ENCODE measurements at regions not wholly inside any gene's neighbourhood (a gene's known extent, or its start where the extent isn't known, plus 50 kb on each side); places are given as distances from the start of the nearest gene placed in this dataset.

DNA sequence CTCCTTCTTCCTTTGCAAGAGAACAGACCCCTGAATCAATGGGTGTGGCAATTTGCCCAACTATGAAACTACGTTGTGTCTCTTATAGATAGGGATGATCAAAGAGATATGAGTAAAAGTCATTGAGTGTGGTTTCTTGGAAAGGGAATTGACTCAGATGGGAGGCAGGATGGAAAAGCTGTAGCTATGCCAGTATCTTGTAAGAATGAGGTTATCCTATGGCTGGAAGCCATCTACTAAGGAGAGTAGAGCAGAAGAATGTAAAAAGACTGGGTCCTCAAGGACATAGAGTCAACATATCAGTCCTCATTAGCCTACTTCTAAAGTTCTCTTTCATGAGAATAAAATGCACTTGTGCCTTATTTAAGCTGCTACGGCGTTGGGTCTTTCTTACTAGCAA is 78.9 kb upstream of the POU2AF2 start:
- H3F3A ChIP-seq (ENCODE audit: insufficient read depth) = no peaks in the 10 kb centered on the region
- no peaks in the 10 kb centered on the region for H4K20me1 ChIP-seq (ENCODE audit: low read depth, low read length)
- no peak overlapping the region for H3K27ac ChIP-seq (ENCODE audit: low read depth, low read length)
- H3K27me3 ChIP-seq (ENCODE audit: low read length) = no peaks in the 10 kb centered on the region
- no peak overlapping the region for H3K4me3 ChIP-seq (ENCODE audit: insufficient read depth, low read length, poor library complexity, severe bottlenecking)
- no peaks in the 10 kb centered on the region for H3K36me3 ChIP-seq (ENCODE audit: low read length)
- H3K79me2 ChIP-seq (ENCODE audit: insufficient read depth, low read length) = no peaks in the 10 kb centered on the region
- H3K9me3 ChIP-seq (ENCODE audit: insufficient read depth, low read length) = no peaks in the 10 kb centered on the region
- H3K4me2 ChIP-seq (ENCODE audit: low read depth, low read length, poor library complexity, severe bottlenecking) = no peak overlapping the region
- no peak overlapping the region for H3K9ac ChIP-seq (ENCODE audit: low read length)
- H2AFZ ChIP-seq (ENCODE audit: low read depth, low read length, severe bottlenecking) = no peak overlapping the region
- no peaks in the 10 kb centered on the region for H3K9me2 ChIP-seq (replicated peaks; ENCODE audit: insufficient read depth, low read length)
- TF ChIP-seq, protein P1, sequence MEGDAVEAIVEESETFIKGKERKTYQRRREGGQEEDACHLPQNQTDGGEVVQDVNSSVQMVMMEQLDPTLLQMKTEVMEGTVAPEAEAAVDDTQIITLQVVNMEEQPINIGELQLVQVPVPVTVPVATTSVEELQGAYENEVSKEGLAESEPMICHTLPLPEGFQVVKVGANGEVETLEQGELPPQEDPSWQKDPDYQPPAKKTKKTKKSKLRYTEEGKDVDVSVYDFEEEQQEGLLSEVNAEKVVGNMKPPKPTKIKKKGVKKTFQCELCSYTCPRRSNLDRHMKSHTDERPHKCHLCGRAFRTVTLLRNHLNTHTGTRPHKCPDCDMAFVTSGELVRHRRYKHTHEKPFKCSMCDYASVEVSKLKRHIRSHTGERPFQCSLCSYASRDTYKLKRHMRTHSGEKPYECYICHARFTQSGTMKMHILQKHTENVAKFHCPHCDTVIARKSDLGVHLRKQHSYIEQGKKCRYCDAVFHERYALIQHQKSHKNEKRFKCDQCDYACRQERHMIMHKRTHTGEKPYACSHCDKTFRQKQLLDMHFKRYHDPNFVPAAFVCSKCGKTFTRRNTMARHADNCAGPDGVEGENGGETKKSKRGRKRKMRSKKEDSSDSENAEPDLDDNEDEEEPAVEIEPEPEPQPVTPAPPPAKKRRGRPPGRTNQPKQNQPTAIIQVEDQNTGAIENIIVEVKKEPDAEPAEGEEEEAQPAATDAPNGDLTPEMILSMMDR (IDR thresholded peaks at IDR 0.05; ENCODE audit: insufficient read depth, low read length, poor library complexity, severe bottlenecking) = no peak
- no peak for TF ChIP-seq EZH2phosphoT487 (conservative IDR thresholded peaks at IDR 0.05; ENCODE audit: low read length)

DNA sequence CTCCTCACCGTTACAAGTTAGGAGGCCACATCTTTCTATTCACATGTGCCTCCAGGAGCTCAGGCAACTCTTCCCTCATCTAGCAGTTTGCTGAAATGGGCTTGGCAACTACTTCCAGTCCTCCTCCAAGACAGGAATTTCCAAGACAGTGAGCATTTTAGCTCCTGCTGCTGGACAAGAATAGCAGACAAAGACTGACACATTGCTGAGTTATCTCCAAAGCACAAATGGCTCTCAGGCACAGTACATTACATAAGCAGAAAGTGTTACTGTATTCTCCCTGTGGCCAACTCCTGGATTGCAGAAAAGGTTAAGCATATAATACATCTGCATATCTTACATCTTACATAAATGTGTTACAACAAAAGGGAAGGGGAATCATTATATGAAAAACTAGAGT is 83.2 kb upstream of the POU2AF2 start:
- H3K4me2 ChIP-seq (ENCODE audit: low read depth, low read length, poor library complexity, severe bottlenecking) = no peak overlapping the region
- no peaks in the 10 kb centered on the region for H3K27me3 ChIP-seq (ENCODE audit: low read length)
- no peak overlapping the region for H2AFZ ChIP-seq (ENCODE audit: low read depth, low read length, severe bottlenecking)

DNA sequence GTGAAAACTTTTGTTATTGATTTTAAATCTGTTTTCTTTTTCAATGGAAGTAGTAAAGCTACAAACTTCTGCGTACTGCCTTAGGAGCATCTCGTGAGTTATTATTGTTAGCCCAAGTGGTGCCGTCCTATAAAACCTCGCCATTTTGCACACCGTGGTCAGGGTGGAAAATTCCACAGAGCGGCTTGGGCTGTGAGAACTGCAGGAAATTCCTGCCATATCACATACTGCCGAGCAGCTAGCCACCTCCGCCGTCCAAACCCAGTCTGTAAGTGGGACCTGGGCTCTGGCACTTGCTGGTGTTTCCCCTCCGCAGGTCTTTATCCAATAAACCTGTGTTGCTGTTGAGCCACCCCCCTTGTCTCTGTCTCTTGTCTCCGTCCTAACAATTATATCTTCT is 88.0 kb upstream of the POU2AF2 start:
- TF ChIP-seq EZH2phosphoT487 (conservative IDR thresholded peaks at IDR 0.05; ENCODE audit: low read length) = no peak
- TF ChIP-seq, protein P1 (IDR thresholded peaks at IDR 0.05; ENCODE audit: insufficient read depth, low read length, poor library complexity, severe bottlenecking) = no peak
- no peaks in the 10 kb centered on the region for H3K36me3 ChIP-seq (ENCODE audit: low read length)
- H4K20me1 ChIP-seq (ENCODE audit: low read depth, low read length) = no peaks in the 10 kb centered on the region
- H3K4me2 ChIP-seq (ENCODE audit: low read depth, low read length, poor library complexity, severe bottlenecking) = no peak overlapping the region
- H3F3A ChIP-seq (ENCODE audit: insufficient read depth) = no peaks in the 10 kb centered on the region
- H2AFZ ChIP-seq (ENCODE audit: low read depth, low read length, severe bottlenecking) = no peak overlapping the region
- no peaks in the 10 kb centered on the region for H3K9me3 ChIP-seq (ENCODE audit: insufficient read depth, low read length)
- H3K4me3 ChIP-seq (ENCODE audit: insufficient read depth, low read length, poor library complexity, severe bottlenecking) = no peak overlapping the region
- no peaks in the 10 kb centered on the region for H3K79me2 ChIP-seq (ENCODE audit: insufficient read depth, low read length)
- H3K27ac ChIP-seq (ENCODE audit: low read depth, low read length) = no peak overlapping the region
- H3K9ac ChIP-seq (ENCODE audit: low read length) = no peak overlapping the region
- no peaks in the 10 kb centered on the region for H3K9me2 ChIP-seq (replicated peaks; ENCODE audit: insufficient read depth, low read length)
- no peaks in the 10 kb centered on the region for H3K27me3 ChIP-seq (ENCODE audit: low read length)

More for the DNA sequence above, 83.2 kb upstream of the POU2AF2 start:
- TF ChIP-seq, protein P1 (IDR thresholded peaks at IDR 0.05; ENCODE audit: insufficient read depth, low read length, poor library complexity, severe bottlenecking) = no peak
- no peak for TF ChIP-seq EZH2phosphoT487 (conservative IDR thresholded peaks at IDR 0.05; ENCODE audit: low read length)
- Histone ChIP-seq H3K27ac (ENCODE audit: low read depth, low read length) (no peak overlapping the region), H3K4me3 (ENCODE audit: insufficient read depth, low read length, poor library complexity, severe bottlenecking) (no peak overlapping the region), H4K20me1 (ENCODE audit: low read depth, low read length) (no peaks in the 10 kb centered on the region), H3F3A (ENCODE audit: insufficient read depth) (no peaks in the 10 kb centered on the region), H3K9me2 (replicated peaks; ENCODE audit: insufficient read depth, low read length) (no peaks in the 10 kb centered on the region), H3K9me3 (ENCODE audit: insufficient read depth, low read length) (no peaks in the 10 kb centered on the region), H3K9ac (ENCODE audit: low read length) (no peak overlapping the region), H3K36me3 (ENCODE audit: low read length) (no peaks in the 10 kb centered on the region), H3K79me2 (ENCODE audit: insufficient read depth, low read length) (no peaks in the 10 kb centered on the region)
